BLaER1 treated with 17β-estradiol and CSF1 and Interleukin-3, amounts not matched to agents 10 nM and 100 nM (cell line): ENCODE measurements at regions not wholly inside any gene's neighbourhood (a gene's known extent, or its start where the extent isn't known, plus 50 kb on each side); places are given as distances from the start of the nearest gene placed in this dataset.

Experiments
- H3K27ac ChIP-seq, 11 experiments: shearing (Covaris generic); formaldehyde crosslinking; 2 replicates each; pipeline ENCODE4 v1.8.1; 2022
- H3K27me3 ChIP-seq, 11 experiments: shearing (Covaris generic); formaldehyde crosslinking; 2 replicates each; pipeline ENCODE4 v1.8.1; 2022
- H3K36me3 ChIP-seq, 11 experiments: shearing (Covaris generic); formaldehyde crosslinking; 2 replicates each; pipeline ENCODE4 v1.8.1; 2022
- H3K4me1 ChIP-seq, 10 experiments: shearing (Covaris generic); formaldehyde crosslinking; 2 replicates each; pipeline ENCODE4 v1.8.1; 2022
- H3K4me2 ChIP-seq, 11 experiments: shearing (Covaris generic); formaldehyde crosslinking; 2 replicates each; pipeline ENCODE4 v1.8.1; 2022
- H3K4me3 ChIP-seq, 10 experiments: shearing (Covaris generic); formaldehyde crosslinking; 2 replicates each; pipeline ENCODE4 v1.8.1; 2022
- H3K9ac ChIP-seq, 11 experiments: shearing (Covaris generic); formaldehyde crosslinking; 2 replicates each; pipeline ENCODE4 v1.8.1; 2022
- H3K9me3 ChIP-seq, 11 experiments: shearing (Covaris generic); formaldehyde crosslinking; replicated peaks in 1 of 11; 2 replicates each; pipeline ENCODE4 v1.8.1; 2022
- H4K20me1 ChIP-seq, 11 experiments: shearing (Covaris generic); formaldehyde crosslinking; 2 replicates each; pipeline ENCODE4 v1.8.1; 2022
- Cebpa-rat ChIP-seq, 11 experiments: shearing (Covaris generic); IDR thresholded peaks; 2 replicates each; pipeline ENCODE4 v1.8.1; 2022

DNA sequence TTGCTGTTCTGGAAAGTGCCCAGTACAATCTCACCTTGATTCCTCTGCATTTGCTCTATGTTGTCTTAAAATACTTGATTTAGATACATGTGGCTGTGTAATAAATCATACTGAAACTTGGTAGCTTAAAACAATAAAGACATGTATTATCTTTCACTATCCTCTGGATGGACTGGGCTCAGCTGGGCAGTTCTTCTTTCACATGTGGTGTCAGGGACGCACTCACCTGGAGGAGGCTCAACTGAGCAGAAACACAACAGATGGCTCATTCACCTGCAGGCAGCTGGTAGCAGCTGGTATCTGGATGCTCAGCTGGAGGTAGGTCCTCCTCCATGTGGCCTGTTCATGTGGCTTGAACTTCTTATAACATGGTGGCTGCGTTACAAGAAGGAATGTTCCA is 563.8 kb upstream of the FRG1 start:
- H3K9me3 ChIP-seq, result peaks cover 0 to 10% (median 3%) of the 10 kb centered on the region in 11 experiments; a peak in 4 of 22 replicates
- H3K36me3 ChIP-seq, result no peaks in the 10 kb centered on the region
- 0 out of 20 replicates have a peak, but pooled peaks cover 0 to 4% (median 0%) of the 10 kb centered on the region in 10 experiments for H3K4me1 ChIP-seq
- no peaks in the 10 kb centered on the region for H3K27me3 ChIP-seq
- no peak overlapping the region for H3K4me2 ChIP-seq
- H4K20me1 ChIP-seq, result no peaks in the 10 kb centered on the region
- no peak for TF ChIP-seq Cebpa-rat (IDR thresholded peaks at IDR 0.05)
- no peak overlapping the region for H3K27ac ChIP-seq
- no peak overlapping the region for H3K9ac ChIP-seq
- H3K4me3 ChIP-seq, result no peak overlapping the region

DNA sequence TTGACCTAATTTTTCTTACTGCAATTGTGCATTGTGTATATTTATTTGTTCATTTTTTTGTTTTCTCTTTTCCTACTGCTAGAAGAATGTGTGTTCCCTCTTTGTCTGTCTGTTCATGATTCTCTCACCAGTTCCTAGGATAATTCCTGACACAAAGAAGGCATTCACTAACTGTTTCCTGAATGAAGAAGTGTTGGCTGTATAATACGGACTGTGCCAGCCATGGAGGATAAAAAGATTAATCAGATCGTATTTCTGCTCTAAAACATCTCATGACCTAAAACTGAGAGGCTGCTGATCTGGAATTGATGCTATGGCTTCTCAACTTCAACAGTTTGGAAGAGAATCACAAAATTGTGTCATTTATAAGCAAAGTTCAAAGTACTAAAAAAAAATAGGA is 563.1 kb upstream of the FRG1 start:
- H4K20me1 ChIP-seq, result no peaks in the 10 kb centered on the region
- no peak overlapping the region for H3K9ac ChIP-seq
- TF ChIP-seq Cebpa-rat (IDR thresholded peaks at IDR 0.05), result no peak
- no peak overlapping the region for H3K4me3 ChIP-seq
- H3K27me3 ChIP-seq, result no peaks in the 10 kb centered on the region
- H3K4me1 ChIP-seq, result 0 out of 20 replicates have a peak, but pooled peaks cover 0 to 4% (median 0%) of the 10 kb centered on the region in 10 experiments
- H3K36me3 ChIP-seq, result no peaks in the 10 kb centered on the region
- H3K4me2 ChIP-seq, result no peak overlapping the region
- peaks cover 0 to 10% (median 3%) of the 10 kb centered on the region in 11 experiments; a peak in 4 of 22 replicates for H3K9me3 ChIP-seq
- no peak overlapping the region for H3K27ac ChIP-seq

DNA sequence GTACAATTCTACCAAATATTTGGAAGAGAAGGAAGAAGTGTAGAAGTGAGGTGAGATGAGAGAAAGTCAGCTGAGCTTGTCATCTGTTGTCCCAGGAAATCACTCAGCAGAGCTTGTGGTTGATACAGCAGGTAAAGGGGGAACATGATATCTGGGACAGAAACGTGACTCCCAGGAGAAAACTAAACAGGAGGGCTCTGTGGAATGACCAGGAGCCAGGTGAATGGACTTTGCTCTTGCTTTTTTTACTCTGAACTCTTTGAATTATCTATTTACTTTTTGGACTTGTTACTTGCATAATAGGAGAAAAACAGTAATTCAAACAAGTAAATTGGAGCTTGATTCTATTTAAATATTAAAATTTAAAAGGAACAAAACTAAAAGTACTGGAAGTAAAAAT is 555.6 kb upstream of the FRG1 start:
- Histone ChIP-seq H3K4me1 (no peaks in the 10 kb centered on the region), H3K9ac (no peak overlapping the region), H3K36me3 (no peaks in the 10 kb centered on the region), H3K4me2 (no peak overlapping the region), H3K4me3 (no peak overlapping the region), H4K20me1 (no peaks in the 10 kb centered on the region), H3K27ac (no peak overlapping the region), H3K9me3 (peaks cover 0 to 9% (median 0%) of the 10 kb centered on the region in 11 experiments; a peak in 1 of 22 replicates), H3K27me3 (no peaks in the 10 kb centered on the region)
- no peak for TF ChIP-seq Cebpa-rat (IDR thresholded peaks at IDR 0.05)

DNA sequence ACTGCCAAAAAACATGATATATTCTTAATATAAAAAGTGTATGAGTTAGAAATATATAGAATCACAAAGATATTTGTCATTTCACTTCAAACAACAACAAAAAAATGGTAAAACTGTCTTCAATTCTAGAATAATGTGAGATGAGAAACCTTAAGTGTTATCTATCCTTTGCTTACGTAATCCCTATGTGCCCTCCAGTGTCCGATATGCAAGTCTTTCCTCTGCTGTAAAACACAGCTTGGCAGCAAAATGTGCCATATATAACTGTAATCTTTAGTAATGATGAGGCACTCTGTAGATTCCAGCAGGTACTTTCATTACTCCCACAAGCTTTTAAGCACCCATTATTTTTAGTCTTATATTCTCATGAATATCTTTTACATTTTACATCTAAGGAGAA is 555.1 kb upstream of the FRG1 start:
- peaks cover 0 to 9% (median 0%) of the 10 kb centered on the region in 11 experiments; a peak in 1 of 22 replicates for H3K9me3 ChIP-seq
- H4K20me1 ChIP-seq, result no peaks in the 10 kb centered on the region
- H3K4me1 ChIP-seq, result no peaks in the 10 kb centered on the region
- H3K4me2 ChIP-seq, result no peak overlapping the region
- no peak overlapping the region for H3K4me3 ChIP-seq
- H3K27me3 ChIP-seq, result no peaks in the 10 kb centered on the region
- no peak overlapping the region for H3K9ac ChIP-seq
- no peak for TF ChIP-seq Cebpa-rat (IDR thresholded peaks at IDR 0.05)
- no peak overlapping the region for H3K27ac ChIP-seq
- no peaks in the 10 kb centered on the region for H3K36me3 ChIP-seq

DNA sequence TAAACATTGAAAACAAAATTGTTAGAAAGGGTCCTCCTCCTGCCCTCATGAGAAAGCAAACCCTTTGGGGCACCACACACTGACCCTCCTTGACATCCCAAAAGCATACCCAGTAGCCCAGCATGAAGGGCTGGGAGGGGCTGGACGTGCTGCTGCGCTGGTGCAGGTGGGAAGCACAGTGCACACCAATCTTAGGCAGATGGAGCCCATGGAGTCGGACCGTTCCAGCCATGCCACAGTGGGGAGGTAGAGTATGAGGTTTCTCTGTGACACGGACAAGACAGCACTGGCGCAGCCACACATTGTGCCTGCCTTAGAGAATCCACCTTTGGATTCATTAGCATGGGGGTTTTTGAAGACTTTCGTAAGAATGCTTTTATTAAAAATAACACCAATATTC is 544.2 kb upstream of the FRG1 start:
- Histone ChIP-seq H3K9ac (no peak overlapping the region), H3K27me3 (no peaks in the 10 kb centered on the region), H4K20me1 (no peaks in the 10 kb centered on the region), H3K36me3 (no peaks in the 10 kb centered on the region), H3K4me3 (no peak overlapping the region), H3K4me1 (no peaks in the 10 kb centered on the region), H3K27ac (no peak overlapping the region), H3K9me3 (no peaks in the 10 kb centered on the region; a peak in 1 of 22 replicates), H3K4me2 (no peak overlapping the region)
- no peak for TF ChIP-seq Cebpa-rat (IDR thresholded peaks at IDR 0.05)

DNA sequence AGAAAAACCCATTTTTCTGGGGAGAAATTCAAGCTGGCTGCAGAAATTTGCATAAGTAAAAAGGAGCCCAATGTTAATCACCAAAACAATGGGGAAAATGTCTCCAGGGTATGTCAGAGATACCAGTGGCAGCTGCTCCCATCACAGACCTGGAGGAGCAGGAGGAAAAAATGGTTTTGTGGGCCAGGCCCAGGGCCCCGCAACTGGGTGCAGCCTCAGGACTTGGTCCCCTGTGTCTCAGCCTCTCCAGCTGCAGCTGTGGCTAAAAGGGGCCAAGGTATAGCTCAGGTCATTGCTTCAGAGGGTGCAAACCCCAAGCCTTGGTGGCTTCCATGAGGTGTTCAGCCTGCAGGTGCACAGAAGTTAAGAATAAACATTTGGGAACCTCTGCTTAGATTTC is 536.4 kb upstream of the FRG1 start:
- no peak overlapping the region for H3K27ac ChIP-seq
- no peak overlapping the region for H3K4me3 ChIP-seq
- H3K9me3 ChIP-seq, result peaks cover 7 to 21% (median 10%) of the 10 kb centered on the region in 11 experiments
- H3K27me3 ChIP-seq, result no peaks in the 10 kb centered on the region
- H3K9ac ChIP-seq, result no peak overlapping the region
- H4K20me1 ChIP-seq, result no peaks in the 10 kb centered on the region
- H3K4me1 ChIP-seq, result no peaks in the 10 kb centered on the region
- no peak for TF ChIP-seq Cebpa-rat (IDR thresholded peaks at IDR 0.05)
- no peak overlapping the region for H3K4me2 ChIP-seq
- no peaks in the 10 kb centered on the region for H3K36me3 ChIP-seq

DNA sequence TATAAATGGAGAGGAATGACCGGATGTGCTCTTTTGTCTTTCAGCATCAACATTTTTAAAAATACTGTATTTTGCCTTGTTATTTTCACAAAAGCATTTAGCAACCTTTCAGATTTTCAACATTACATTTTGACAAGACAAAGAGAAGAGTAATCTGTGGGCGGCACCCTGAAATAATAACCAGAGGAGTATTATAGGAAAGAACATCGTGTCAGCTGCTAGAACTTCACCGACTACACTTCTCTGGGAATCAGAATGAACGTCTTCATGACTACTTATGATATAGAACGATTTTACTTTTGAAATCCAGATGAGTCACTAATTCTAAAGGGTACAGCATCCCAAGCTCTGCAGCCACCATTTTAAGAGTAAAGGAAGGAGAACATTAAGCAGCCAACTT is 531.5 kb upstream of the FRG1 start:
- Histone ChIP-seq H3K9ac (no peak overlapping the region), H3K36me3 (no peaks in the 10 kb centered on the region), H3K27me3 (no peaks in the 10 kb centered on the region), H3K9me3 (peaks cover 11 to 18% (median 14%) of the 10 kb centered on the region in 11 experiments), H3K4me3 (no peak overlapping the region), H3K4me1 (peaks cover 0 to 8% (median 6%) of the 10 kb centered on the region in 10 experiments; a peak in 10 of 20 replicates), H3K4me2 (no peak overlapping the region), H4K20me1 (no peaks in the 10 kb centered on the region), H3K27ac (no peak overlapping the region)
- TF ChIP-seq Cebpa-rat (IDR thresholded peaks at IDR 0.05), result no peak

DNA sequence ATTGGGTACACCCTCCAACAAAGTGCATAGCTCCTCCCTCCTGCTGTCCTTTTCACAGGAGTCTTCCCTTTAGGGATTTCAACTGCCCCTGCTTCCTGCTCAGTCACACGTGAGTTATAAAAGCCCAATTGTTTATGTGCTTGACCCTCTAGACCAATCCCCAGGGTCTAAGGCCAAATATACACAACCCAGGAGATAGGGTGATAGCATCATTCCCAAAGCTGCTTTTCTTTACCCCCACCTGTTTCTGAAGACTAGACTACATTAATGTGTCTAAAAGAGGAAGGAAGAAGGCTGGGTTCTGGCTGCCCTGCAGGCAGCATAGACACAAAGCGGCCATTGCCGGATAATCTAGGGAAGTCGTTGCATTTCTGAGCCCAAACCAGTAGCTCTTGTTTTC is 526.7 kb upstream of the FRG1 start:
- no peak for TF ChIP-seq Cebpa-rat (IDR thresholded peaks at IDR 0.05)
- Histone ChIP-seq H3K4me1 (peaks cover 0 to 12% (median 7%) of the 10 kb centered on the region in 10 experiments; a peak in 10 of 20 replicates), H3K4me2 (peak overlapping the region in 5 of 11 experiments; percentile 18 to 57 (median 45); a peak in 8 of 22 replicates), H4K20me1 (no peaks in the 10 kb centered on the region), H3K4me3 (no peak overlapping the region), H3K27ac (no peak overlapping the region), H3K9ac (no peak overlapping the region), H3K9me3 (peaks cover 0 to 23% (median 9%) of the 10 kb centered on the region in 11 experiments; a peak in 14 of 22 replicates), H3K36me3 (no peaks in the 10 kb centered on the region), H3K27me3 (no peaks in the 10 kb centered on the region)

DNA sequence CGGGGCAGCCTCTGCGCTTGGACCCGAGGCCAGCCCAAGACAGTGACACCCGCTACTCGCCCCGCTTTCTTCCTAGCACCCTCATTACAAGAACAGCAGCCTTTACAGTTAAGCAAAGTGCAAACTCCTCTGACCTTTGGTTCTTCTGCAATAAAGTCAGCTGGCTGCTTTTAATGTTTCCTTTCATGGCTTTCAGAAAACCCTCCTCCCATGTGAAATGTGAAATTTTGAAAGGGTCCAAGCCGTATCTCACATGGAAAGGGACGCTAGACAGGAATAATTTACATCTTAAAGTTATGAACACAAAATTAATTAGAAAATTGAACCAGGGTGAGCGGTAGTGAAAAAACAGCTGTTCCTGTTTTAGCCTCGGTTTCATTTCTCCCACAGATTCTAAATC is 520.1 kb upstream of the FRG1 start:
- H3K36me3 ChIP-seq, result no peaks in the 10 kb centered on the region
- no peak for TF ChIP-seq Cebpa-rat (IDR thresholded peaks at IDR 0.05)
- no peaks in the 10 kb centered on the region for H3K27me3 ChIP-seq
- no peaks in the 10 kb centered on the region for H3K4me1 ChIP-seq
- H3K27ac ChIP-seq, result no peak overlapping the region
- no peaks in the 10 kb centered on the region for H4K20me1 ChIP-seq
- peaks cover 0 to 6% (median 0%) of the 10 kb centered on the region in 11 experiments; a peak in 1 of 22 replicates for H3K9me3 ChIP-seq
- no peak overlapping the region for H3K9ac ChIP-seq
- H3K4me2 ChIP-seq, result no peak overlapping the region
- no peak overlapping the region for H3K4me3 ChIP-seq

DNA sequence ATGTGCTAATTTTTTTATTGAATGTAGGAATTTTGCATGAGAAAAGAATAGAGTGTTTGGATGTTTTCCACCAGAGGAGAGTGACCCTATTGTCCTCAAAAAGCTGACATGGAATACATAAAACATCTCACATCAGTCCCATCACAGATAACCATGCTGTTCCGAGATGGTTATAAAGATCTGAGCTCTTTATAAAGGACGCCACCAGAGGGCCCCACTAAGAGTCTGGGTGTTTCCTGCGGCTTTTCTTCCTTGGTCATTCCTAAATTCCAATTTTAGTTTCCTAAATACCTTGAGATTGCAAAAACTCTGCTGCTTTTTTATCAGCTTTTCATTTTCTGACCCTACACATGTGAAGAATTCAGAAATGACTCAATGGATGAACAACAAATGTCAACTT is 504.5 kb upstream of the FRG1 start:
- no peak for TF ChIP-seq Cebpa-rat (IDR thresholded peaks at IDR 0.05)
- H3K9ac ChIP-seq, result no peak overlapping the region
- no peaks in the 10 kb centered on the region for H3K36me3 ChIP-seq
- no peak overlapping the region for H3K4me3 ChIP-seq
- no peak overlapping the region for H3K27ac ChIP-seq
- no peaks in the 10 kb centered on the region for H4K20me1 ChIP-seq
- H3K27me3 ChIP-seq, result no peaks in the 10 kb centered on the region
- peaks cover 0 to 19% (median 8%) of the 10 kb centered on the region in 11 experiments; a peak in 10 of 22 replicates for H3K9me3 ChIP-seq
- H3K4me2 ChIP-seq, result no peak overlapping the region
- H3K4me1 ChIP-seq, result no peaks in the 10 kb centered on the region
